GM10248 (cell line): ENCODE measurements at regions not wholly inside any gene's neighbourhood (a gene's known extent, or its start where the extent isn't known, plus 50 kb on each side); places are given as distances from the start of the nearest gene placed in this dataset.

Experiments used
- CTCF ChIA-PET: fragments of 300-600 bp; sonication (Branson Sonifier 250); formaldehyde crosslinking; extraction: SDS; loops from one replicate; lab custom pipeline; 2021; ENCODE audit warnings: antibody characterized with exemption; lab: Yijun Ruan, JAX
- POLR2A ChIA-PET: fragments of 350-650 bp; sonication (Branson Sonifier 250); formaldehyde crosslinking; extraction: SDS; loops from one replicate; lab custom pipeline; 2020; ENCODE audit warnings: antibody characterized with exemption; lab: Yijun Ruan, JAX
- DNase-seq: peaks from one replicate; pipeline ENCODE4 v3.0.0; 2012; ENCODE audit errors: extremely low spot score
- CTCF ChIP-seq: IDR thresholded peaks from 2 replicates; pipeline ENCODE4 v1.5.1; 2012; ENCODE audit warnings: mild to moderate bottlenecking, low read depth; ENCODE audit errors: extremely low read depth, missing control alignments, control extremely low read depth

DNA sequence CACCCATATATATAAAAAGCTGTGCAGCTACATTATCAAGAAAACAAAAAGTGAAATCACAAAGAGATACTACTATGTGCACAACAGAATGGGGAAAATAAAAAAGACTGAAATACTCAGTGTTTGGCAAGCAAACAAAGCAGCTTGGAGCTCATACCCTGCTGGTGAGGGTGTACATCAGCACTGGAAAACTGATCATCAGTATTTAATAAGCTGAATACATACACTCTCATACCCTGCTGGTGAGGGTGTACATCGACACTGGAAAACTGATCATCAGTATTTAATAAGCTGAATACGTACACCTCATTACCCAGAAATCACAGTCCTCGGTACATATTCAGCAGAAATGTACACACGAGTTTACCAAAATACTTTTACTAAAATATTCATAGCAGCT lies 220.8 kb downstream of the SPP2 start:
- TF ChIP-seq CTCF, result no peak
- CTCF ChIA-PET, result interaction anchor here (1.0 to 1.8 kb wide), 3 partner anchors 9 to 18 kb away, joined by 3 to 6 read pairs (median 3); no protein-coding TSS in a partner anchor
- POLR2A ChIA-PET, result no interaction called here

DNA sequence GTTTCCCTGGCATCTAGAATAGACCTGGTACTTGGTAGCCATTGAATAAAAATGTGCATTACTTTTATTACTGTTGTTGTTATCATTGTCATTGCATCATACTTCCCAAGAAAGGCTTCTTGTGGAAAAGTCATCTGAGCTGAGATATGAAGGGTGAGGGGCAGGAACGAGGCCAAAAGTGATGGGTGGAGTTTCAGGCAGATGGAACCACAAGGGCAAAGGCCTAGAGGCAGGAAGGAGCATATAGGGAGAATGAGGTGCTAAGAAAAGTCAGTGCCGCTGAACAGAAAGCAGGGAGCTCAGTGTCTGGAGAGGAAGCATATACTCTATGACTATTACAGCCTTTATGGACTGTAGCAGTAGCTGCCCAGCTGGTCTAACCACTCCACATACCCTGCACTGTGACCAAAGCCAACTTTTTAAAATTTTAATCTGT lies 219.3 kb downstream of the SPP2 start:
- ChIA-PET POLR2A (no interaction called here), CTCF (interaction anchor here (1.0 kb wide), 1 partner anchor 20 kb away, joined by 4 read pairs; no protein-coding TSS in a partner anchor)
- TF ChIP-seq CTCF, result no peak
- no peak for DNase-seq

More for the DNA sequence above, 220.8 kb downstream of the SPP2 start:
- no peak for DNase-seq

DNA sequence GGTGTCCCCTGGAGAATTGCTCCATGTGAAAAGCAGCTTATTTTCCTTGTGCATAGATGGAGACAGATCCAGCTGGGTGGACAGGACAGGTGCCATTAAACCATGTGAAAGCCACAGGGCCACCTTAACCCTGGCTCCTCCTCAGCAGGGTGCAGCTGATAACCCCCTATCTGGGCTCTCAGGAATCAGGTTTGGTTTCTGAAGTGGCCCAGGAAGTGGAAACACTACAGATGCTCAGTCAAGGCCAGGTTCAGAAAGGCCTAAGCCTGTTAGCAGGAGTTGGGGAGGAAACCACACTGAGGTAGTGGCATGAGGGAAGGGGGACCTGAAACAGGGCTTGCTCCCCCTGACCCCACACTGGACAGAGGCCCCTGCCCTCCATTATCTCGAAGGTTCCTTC lies 217.0 kb downstream of the SPP2 start:
- no peak for DNase-seq
- ChIA-PET CTCF (no interaction called here), POLR2A (no interaction called here)
- no peak for TF ChIP-seq CTCF

- TF ChIP-seq CTCF, result no peak
- CTCF ChIA-PET, result no interaction called here
- DNase-seq, result no peak
- POLR2A ChIA-PET, result no interaction called here
Measured at GRCh38 chr2:234266952-234267351, 216.4 kb downstream of the SPP2 start.

- TF ChIP-seq CTCF, result no peak
- CTCF ChIA-PET, result no interaction called here
- POLR2A ChIA-PET, result no interaction called here
- no peak for DNase-seq
Measured at GRCh38 chr2:234265206-234265605, 214.7 kb downstream of the SPP2 start.

DNA sequence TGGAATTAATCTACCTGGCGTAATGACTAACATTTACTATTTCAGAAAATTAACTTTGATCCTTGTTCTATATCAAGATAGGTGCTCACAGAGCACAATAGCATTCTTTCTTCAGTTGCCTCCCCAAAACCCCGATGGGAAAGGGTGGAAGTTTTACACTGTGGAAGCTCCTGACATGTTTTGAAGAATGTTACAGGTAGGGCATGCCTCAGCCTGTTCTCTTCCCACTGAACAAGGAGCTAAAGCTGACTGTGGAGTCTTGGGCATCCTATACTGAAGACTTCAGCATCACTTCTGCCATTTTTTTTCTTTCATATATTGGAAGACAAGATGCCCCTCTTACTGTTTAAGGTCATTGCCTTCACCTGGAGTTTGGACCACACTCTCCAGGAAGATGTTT lies 211.2 kb downstream of the SPP2 start:
- TF ChIP-seq CTCF, result no peak
- DNase-seq, result no peak
- ChIA-PET CTCF (interaction anchor here (0.8 kb wide), 1 partner anchor 9 kb away, joined by 3 read pairs; no protein-coding TSS in a partner anchor), POLR2A (no interaction called here)

DNA sequence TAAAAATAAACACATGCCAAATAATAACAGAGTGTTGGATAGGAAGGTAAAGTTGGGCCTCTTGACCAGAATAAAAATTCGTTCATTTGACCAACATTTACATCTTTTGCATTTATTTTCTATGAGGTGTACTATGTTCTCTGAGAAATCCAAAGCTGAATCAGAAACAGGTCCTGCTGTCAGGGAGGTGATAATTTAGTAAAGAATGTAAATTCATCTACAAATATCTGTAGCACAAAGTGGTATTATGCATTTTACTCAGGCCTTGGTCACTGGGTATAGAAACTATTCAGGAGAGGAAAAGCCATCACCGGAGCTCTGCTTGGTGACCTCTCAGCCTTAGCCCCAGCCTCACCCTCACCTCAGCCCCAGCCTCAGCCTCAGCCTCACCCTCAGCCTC lies 208.9 kb downstream of the SPP2 start:
- TF ChIP-seq CTCF, result no peak
- no peak for DNase-seq
- ChIA-PET CTCF (no interaction called here), POLR2A (no interaction called here)
